Neural cell (in vitro differentiated cells): ENCODE measurements at regions not wholly inside any gene's neighbourhood (a gene's known extent, or its start where the extent isn't known, plus 50 kb on each side); places are given as distances from the start of the nearest gene placed in this dataset.

Experiments used
- CTCF ChIP-seq: fragments of 450-650 bp; IDR thresholded peaks from 2 replicates; pipeline ENCODE4 v1.5.1; 2014; ENCODE audit warnings: antibody characterized with exemption, mild to moderate bottlenecking, moderate library complexity; ENCODE audit not compliant: poor library complexity, severe bottlenecking
- EP300 ChIP-seq: fragments of 450-650 bp; conservative IDR thresholded peaks from 2 replicates; pipeline ENCODE4 v1.6.1; 2014; ENCODE audit warnings: antibody characterized with exemption, mild to moderate bottlenecking, moderate library complexity; ENCODE audit not compliant: poor library complexity, severe bottlenecking
- POLR2AphosphoS5 ChIP-seq: IDR thresholded peaks from 2 replicates; pipeline ENCODE4 v1.6.1; 2012
- RAD21 ChIP-seq: fragments of 450-650 bp; conservative IDR thresholded peaks from 2 replicates; pipeline ENCODE4 v1.6.1; 2014; ENCODE audit warnings: antibody characterized with exemption, mild to moderate bottlenecking, moderate library complexity
- REST ChIP-seq: IDR thresholded peaks from 2 replicates; pipeline ENCODE4 v1.6.1; 2012; ENCODE audit warnings: borderline replicate concordance
- TAF1 ChIP-seq: IDR thresholded peaks from 2 replicates; pipeline ENCODE4 v1.6.1; 2012; ENCODE audit warnings: low read depth

- TF ChIP-seq REST: no peak
- TF ChIP-seq RAD21: no peak
- no peak for TF ChIP-seq CTCF
- no peak for TF ChIP-seq POLR2AphosphoS5
- TF ChIP-seq TAF1: no peak
- TF ChIP-seq EP300: no peak
These were observed 134.5 kb upstream of the PRICKLE2 start for GRCh38 chr3:64359735-64360134.
